GM21529 (cell line): ENCODE measurements at regions not wholly inside any gene's neighbourhood (a gene's known extent, or its start where the extent isn't known, plus 50 kb on each side); places are given as distances from the start of the nearest gene placed in this dataset.

Source experiments
- ATAC-seq: cut with Tn5 transposase; IDR thresholded peaks from one replicate; pipeline ENCODE4 v1.9.1; 2021; ENCODE audit not compliant: unreplicated experiment

- ATAC-seq = no peak
Observed at GRCh38 chr4:29005838-29006237, 1714.3 kb upstream of the PCDH7 start.

- no peak for ATAC-seq
Observed at GRCh38 chr4:29009908-29010307, 1710.3 kb upstream of the PCDH7 start.

- no peak for ATAC-seq
Observed at GRCh38 chr4:29013341-29013740, 1706.8 kb upstream of the PCDH7 start.

GRCh38 chr4:29014555-29014954, 1705.6 kb upstream of the PCDH7 start:
- no peak for ATAC-seq

GRCh38 chr4:29033703-29034102, 1686.5 kb upstream of the PCDH7 start:
- no peak for ATAC-seq

- no peak for ATAC-seq
Observed at GRCh38 chr4:29037501-29037900, 1682.7 kb upstream of the PCDH7 start.

GRCh38 chr4:29043411-29043810, 1676.8 kb upstream of the PCDH7 start:
- no peak for ATAC-seq

GRCh38 chr4:29046186-29046585, 1674.0 kb upstream of the PCDH7 start:
- ATAC-seq = no peak

GRCh38 chr4:29046781-29047180, 1673.4 kb upstream of the PCDH7 start:
- ATAC-seq = no peak

- no peak for ATAC-seq
Observed at GRCh38 chr4:29047341-29048041, 1672.7 kb upstream of the PCDH7 start.

GRCh38 chr4:29051381-29051965, 1668.7 kb upstream of the PCDH7 start:
- no peak for ATAC-seq

- no peak for ATAC-seq
Observed at GRCh38 chr4:29052266-29052665, 1667.9 kb upstream of the PCDH7 start.

- ATAC-seq = no peak
Observed at GRCh38 chr4:29058531-29058930, 1661.6 kb upstream of the PCDH7 start.

GRCh38 chr4:29066861-29067260, 1653.3 kb upstream of the PCDH7 start:
- ATAC-seq = no peak

GRCh38 chr4:29073571-29073970, 1646.6 kb upstream of the PCDH7 start:
- no peak for ATAC-seq

- no peak for ATAC-seq
Observed at GRCh38 chr4:29075366-29075765, 1644.8 kb upstream of the PCDH7 start.

GRCh38 chr4:29079260-29079659, 1640.9 kb upstream of the PCDH7 start:
- no peak for ATAC-seq

- no peak for ATAC-seq
Observed at GRCh38 chr4:29081234-29081955, 1638.8 kb upstream of the PCDH7 start.

- no peak for ATAC-seq
Observed at GRCh38 chr4:29082684-29083083, 1637.5 kb upstream of the PCDH7 start.

GRCh38 chr4:29085748-29086147, 1634.4 kb upstream of the PCDH7 start:
- no peak for ATAC-seq

GRCh38 chr4:29104694-29105093, 1615.5 kb upstream of the PCDH7 start:
- ATAC-seq = no peak

GRCh38 chr4:29113960-29114359, 1606.2 kb upstream of the PCDH7 start:
- ATAC-seq = no peak
